HUES6 (cell line): ENCODE measurements at regions not wholly inside any gene's neighbourhood (a gene's known extent, or its start where the extent isn't known, plus 50 kb on each side); places are given as distances from the start of the nearest gene placed in this dataset.
A peak's percentile ranks its signal among the peaks of the same experiment; 100 is the strongest.

Source experiments
- H3K27ac ChIP-seq: 2 replicates; pipeline ENCODE4 v1.7.0; 2013; ENCODE audit warnings: low read depth, mild to moderate bottlenecking, low read length, inconsistent platforms
- H3K27me3 ChIP-seq: 2 replicates; pipeline ENCODE4 v1.6.1; 2013; ENCODE audit warnings: low read length; ENCODE audit not compliant: control insufficient read depth, insufficient read depth
- H3K36me3 ChIP-seq: 2 replicates; pipeline ENCODE4 v1.6.1; 2013; ENCODE audit warnings: low read length; ENCODE audit not compliant: control insufficient read depth, insufficient read depth
- H3K4me1 ChIP-seq: 2 replicates; pipeline ENCODE4 v1.6.1; 2013; ENCODE audit warnings: low read length; ENCODE audit not compliant: control insufficient read depth, insufficient read depth
- H3K4me3 ChIP-seq: 2 replicates; pipeline ENCODE4 v1.5.1; 2013; ENCODE audit warnings: low read depth, low read length
- H3K9ac ChIP-seq: one replicate; pipeline ENCODE4 v1.6.1; 2013; ENCODE audit warnings: mild to moderate bottlenecking, low read length
- H3K9me3 ChIP-seq: 2 replicates; pipeline ENCODE4 v1.6.1; 2013; ENCODE audit warnings: low read depth, low read length; ENCODE audit not compliant: control insufficient read depth, insufficient read depth

GRCh38 chr19:30207357-30207756 lies 164.8 kb upstream of the ZNF536 start:
- no peaks in the 10 kb centered on the region for H3K4me1 ChIP-seq
- H3K36me3 ChIP-seq, result no peaks in the 10 kb centered on the region
- 0 out of 2 replicates have a peak, but pooled peaks cover 4% of the 10 kb centered on the region for H3K9me3 ChIP-seq
- no peak overlapping the region for H3K27ac ChIP-seq
- no peak overlapping the region for H3K9ac ChIP-seq
- H3K4me3 ChIP-seq, result no peak overlapping the region
- H3K27me3 ChIP-seq, result no peaks in the 10 kb centered on the region

GRCh38 chr19:30208436-30209060 lies 163.6 kb upstream of the ZNF536 start:
- no peaks in the 10 kb centered on the region for H3K4me1 ChIP-seq
- 0 out of 2 replicates have a peak, but pooled peaks cover 4% of the 10 kb centered on the region for H3K9me3 ChIP-seq
- no peak overlapping the region for H3K4me3 ChIP-seq
- no peaks in the 10 kb centered on the region for H3K27me3 ChIP-seq
- H3K9ac ChIP-seq, result no peak overlapping the region
- no peak overlapping the region for H3K27ac ChIP-seq
- H3K36me3 ChIP-seq, result no peaks in the 10 kb centered on the region

- Histone ChIP-seq H3K27me3 (no peaks in the 10 kb centered on the region), H3K4me3 (no peak overlapping the region), H3K4me1 (peaks cover 3% of the 10 kb centered on the region; the same call in 1 of the 2 replicates), H3K27ac (no peak overlapping the region), H3K9ac (no peak overlapping the region), H3K9me3 (0 out of 2 replicates have a peak, but pooled peaks cover 4% of the 10 kb centered on the region), H3K36me3 (no peaks in the 10 kb centered on the region)
Measured at GRCh38 chr19:30209617-30210600, 162.3 kb upstream of the ZNF536 start.

GRCh38 chr19:30212574-30212973 lies 159.6 kb upstream of the ZNF536 start:
- Histone ChIP-seq H3K27me3 (no peaks in the 10 kb centered on the region), H3K4me3 (no peak overlapping the region), H3K36me3 (no peaks in the 10 kb centered on the region), H3K4me1 (peaks cover 5% of the 10 kb centered on the region; the same call in 1 of the 2 replicates), H3K9me3 (no peaks in the 10 kb centered on the region), H3K9ac (no peak overlapping the region), H3K27ac (no peak overlapping the region)

GRCh38 chr19:30214651-30215051 lies 157.5 kb upstream of the ZNF536 start:
- H3K36me3 ChIP-seq, result no peaks in the 10 kb centered on the region
- H3K27me3 ChIP-seq, result no peaks in the 10 kb centered on the region; the same call in 1 of the 2 replicates
- H3K9ac ChIP-seq, result no peak overlapping the region
- H3K9me3 ChIP-seq, result no peaks in the 10 kb centered on the region
- H3K4me1 ChIP-seq, result peaks cover 5% of the 10 kb centered on the region; the same call in 1 of the 2 replicates
- no peak overlapping the region for H3K27ac ChIP-seq
- no peak overlapping the region for H3K4me3 ChIP-seq

- Histone ChIP-seq H3K27me3 (peaks cover 6% of the 10 kb centered on the region; the same call in 1 of the 2 replicates), H3K27ac (no peak overlapping the region), H3K36me3 (no peaks in the 10 kb centered on the region), H3K4me1 (peaks cover 5% of the 10 kb centered on the region; the same call in 1 of the 2 replicates), H3K9me3 (no peaks in the 10 kb centered on the region), H3K4me3 (no peak overlapping the region), H3K9ac (no peak overlapping the region)
Measured at GRCh38 chr19:30215248-30215647, 156.9 kb upstream of the ZNF536 start.

- Histone ChIP-seq H3K9me3 (no peaks in the 10 kb centered on the region), H3K4me3 (no peak overlapping the region), H3K4me1 (peaks cover 5% of the 10 kb centered on the region; the same call in 1 of the 2 replicates), H3K36me3 (no peaks in the 10 kb centered on the region), H3K27ac (no peak overlapping the region), H3K9ac (no peak overlapping the region), H3K27me3 (peaks cover 18% of the 10 kb centered on the region)
Measured at GRCh38 chr19:30216453-30216852, 155.7 kb upstream of the ZNF536 start.

GRCh38 chr19:30217461-30217860 lies 154.7 kb upstream of the ZNF536 start:
- H3K27ac ChIP-seq, result no peak overlapping the region
- H3K27me3 ChIP-seq, result peaks cover 28% of the 10 kb centered on the region
- no peaks in the 10 kb centered on the region for H3K9me3 ChIP-seq
- no peak overlapping the region for H3K9ac ChIP-seq
- H3K36me3 ChIP-seq, result no peaks in the 10 kb centered on the region
- H3K4me1 ChIP-seq, result peaks cover 5% of the 10 kb centered on the region; the same call in 1 of the 2 replicates
- no peak overlapping the region for H3K4me3 ChIP-seq

GRCh38 chr19:30219702-30220101 lies 152.5 kb upstream of the ZNF536 start:
- Histone ChIP-seq H3K36me3 (no peaks in the 10 kb centered on the region), H3K27ac (no peak overlapping the region), H3K9ac (no peak overlapping the region), H3K27me3 (peaks cover 50% of the 10 kb centered on the region), H3K4me3 (no peak overlapping the region), H3K4me1 (peaks cover 14% of the 10 kb centered on the region), H3K9me3 (no peaks in the 10 kb centered on the region)

- Histone ChIP-seq H3K4me1 (peaks cover 15% of the 10 kb centered on the region), H3K9ac (no peak overlapping the region), H3K4me3 (no peak overlapping the region), H3K36me3 (no peaks in the 10 kb centered on the region), H3K27me3 (peaks cover 64% of the 10 kb centered on the region), H3K27ac (no peak overlapping the region), H3K9me3 (no peaks in the 10 kb centered on the region)
Measured at GRCh38 chr19:30221176-30221575, 151.0 kb upstream of the ZNF536 start.

- Histone ChIP-seq H3K9me3 (no peaks in the 10 kb centered on the region), H3K4me3 (peak overlapping the region; percentile 55), H3K36me3 (no peaks in the 10 kb centered on the region), H3K27ac (no peak overlapping the region), H3K27me3 (peaks cover 77% of the 10 kb centered on the region), H3K9ac (no peak overlapping the region), H3K4me1 (peaks cover 15% of the 10 kb centered on the region)
Measured at GRCh38 chr19:30222428-30222873, 149.7 kb upstream of the ZNF536 start.
